AG09319 (cell line): ENCODE measurements at regions not wholly inside any gene's neighbourhood (a gene's known extent, or its start where the extent isn't known, plus 50 kb on each side); places are given as distances from the start of the nearest gene placed in this dataset.

Experiments used
- DNase-seq: peaks from one replicate; pipeline ENCODE4 v3.0.0-alpha.2; 2010; ENCODE audit warnings: low read depth; ENCODE audit errors: extremely low read depth
- TF ChIP-seq, protein P1 (sequence below): IDR thresholded peaks from 2 replicates; pipeline ENCODE4 v1.5.1; 2011; ENCODE audit warnings: low read depth, mild to moderate bottlenecking, inconsistent platforms, low read length, moderate library complexity

DNA sequence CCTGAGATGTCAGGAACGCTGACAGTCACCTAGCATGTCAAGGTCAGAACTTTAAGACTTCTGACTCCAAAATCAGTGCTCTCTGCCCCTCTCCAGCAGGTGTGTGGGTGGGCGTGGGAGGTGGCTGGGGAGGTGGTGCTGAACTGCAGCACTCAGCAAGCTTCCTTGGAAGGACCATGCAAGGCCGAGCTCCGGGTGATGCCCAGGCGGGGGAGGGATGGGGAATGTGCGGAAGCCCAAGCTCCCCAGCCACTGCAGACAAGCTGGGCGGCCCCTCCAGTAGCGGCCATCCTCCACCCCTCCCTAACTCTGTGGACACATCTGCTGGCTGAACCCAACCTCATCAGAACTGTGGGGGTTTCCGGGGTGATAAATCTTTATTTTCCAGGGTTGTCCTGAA lies 296.6 kb downstream of the TLE3 start:
- DNase-seq = no peak
- TF ChIP-seq, protein P1, sequence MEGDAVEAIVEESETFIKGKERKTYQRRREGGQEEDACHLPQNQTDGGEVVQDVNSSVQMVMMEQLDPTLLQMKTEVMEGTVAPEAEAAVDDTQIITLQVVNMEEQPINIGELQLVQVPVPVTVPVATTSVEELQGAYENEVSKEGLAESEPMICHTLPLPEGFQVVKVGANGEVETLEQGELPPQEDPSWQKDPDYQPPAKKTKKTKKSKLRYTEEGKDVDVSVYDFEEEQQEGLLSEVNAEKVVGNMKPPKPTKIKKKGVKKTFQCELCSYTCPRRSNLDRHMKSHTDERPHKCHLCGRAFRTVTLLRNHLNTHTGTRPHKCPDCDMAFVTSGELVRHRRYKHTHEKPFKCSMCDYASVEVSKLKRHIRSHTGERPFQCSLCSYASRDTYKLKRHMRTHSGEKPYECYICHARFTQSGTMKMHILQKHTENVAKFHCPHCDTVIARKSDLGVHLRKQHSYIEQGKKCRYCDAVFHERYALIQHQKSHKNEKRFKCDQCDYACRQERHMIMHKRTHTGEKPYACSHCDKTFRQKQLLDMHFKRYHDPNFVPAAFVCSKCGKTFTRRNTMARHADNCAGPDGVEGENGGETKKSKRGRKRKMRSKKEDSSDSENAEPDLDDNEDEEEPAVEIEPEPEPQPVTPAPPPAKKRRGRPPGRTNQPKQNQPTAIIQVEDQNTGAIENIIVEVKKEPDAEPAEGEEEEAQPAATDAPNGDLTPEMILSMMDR = no peak

DNA sequence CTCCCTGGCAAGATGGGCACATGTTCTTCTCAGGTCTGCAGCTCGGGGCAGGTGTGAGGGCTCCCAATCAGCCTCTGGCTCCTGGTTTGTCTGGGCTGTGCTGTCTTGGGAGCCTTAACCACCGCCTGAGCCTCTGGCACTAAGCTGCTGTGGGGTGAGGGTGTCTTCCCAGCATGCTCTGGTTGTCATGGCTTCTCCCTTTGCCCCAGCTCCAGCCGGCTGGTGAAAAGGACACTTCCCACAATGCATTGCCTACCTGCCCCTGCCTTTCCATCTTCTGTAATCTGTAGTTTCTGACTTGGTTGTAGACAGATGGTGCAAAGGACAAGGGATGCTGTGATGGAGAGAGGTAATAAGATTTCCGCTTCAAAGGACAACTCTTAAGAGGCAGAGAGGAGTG lies 295.3 kb downstream of the TLE3 start:
- TF ChIP-seq, protein P1 = no peak
- DNase-seq = no peak

- DNase-seq = no peak
- TF ChIP-seq, protein P1 = no peak
These were observed 292.9 kb downstream of the TLE3 start for GRCh38 chr15:69804786-69805185.

DNA sequence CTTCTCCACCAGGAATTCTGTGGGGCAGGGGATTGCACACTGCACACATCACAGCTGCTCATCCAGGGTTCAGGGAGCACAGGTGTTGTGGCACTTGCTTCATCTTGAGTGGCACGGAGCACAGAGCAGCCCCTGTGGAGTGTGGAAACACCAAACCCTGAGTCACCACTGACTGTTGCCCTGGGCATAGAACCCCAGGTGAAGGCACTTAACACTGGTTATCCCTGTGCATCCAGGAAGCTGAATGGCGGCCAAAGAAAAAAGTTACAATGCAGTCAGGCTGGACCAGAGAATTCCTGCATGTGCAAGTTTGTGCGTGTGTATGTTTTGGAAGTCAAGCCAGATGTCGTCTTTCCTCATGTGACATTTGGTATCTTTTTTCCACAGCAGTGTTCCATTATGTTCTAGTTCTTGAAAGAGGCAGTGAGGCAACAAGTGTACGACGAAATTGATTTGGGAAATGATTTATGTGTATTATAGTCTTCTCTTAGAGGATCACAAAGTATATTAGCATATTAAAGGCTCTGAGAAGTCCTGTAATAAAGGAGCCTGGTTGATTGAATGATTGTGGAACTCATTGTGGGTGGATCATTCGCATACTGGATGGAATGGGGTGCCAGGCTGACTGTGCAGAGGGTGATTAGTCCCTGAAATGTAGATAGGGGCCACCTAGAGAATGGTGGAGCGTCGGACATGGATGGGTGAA lies 292.3 kb downstream of the TLE3 start:
- TF ChIP-seq, protein P1 = no peak
- no peak for DNase-seq

DNA sequence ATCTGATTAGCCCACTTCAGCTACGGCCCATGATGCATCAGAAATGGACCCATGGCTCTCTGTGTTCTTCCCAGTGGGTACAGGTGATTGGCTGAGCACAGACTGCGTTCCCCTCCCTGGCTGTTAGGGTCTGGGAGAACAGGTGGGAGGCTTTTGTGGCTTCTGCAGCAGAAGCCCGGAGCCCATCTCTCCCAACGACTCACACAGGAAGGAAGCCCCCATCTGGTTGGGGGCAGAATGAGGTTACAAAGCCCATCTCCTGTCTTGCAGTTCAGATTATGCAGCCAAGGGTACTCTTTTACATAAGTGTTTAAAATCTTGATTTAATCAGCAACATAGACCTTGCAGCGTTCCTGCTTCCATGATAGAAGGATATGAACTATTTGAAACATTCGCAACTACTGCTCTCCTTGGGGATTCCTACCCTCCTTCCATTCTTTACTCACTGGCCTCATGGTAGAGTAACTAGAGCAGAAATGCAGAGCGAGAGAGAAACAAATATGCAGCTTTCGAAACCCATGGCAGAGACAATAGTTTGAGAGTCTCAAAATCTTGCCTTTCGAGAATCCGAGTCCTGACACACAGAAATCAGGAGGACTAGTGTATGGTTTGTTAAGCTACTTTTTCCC lies 291.3 kb downstream of the TLE3 start:
- DNase-seq = no peak
- TF ChIP-seq, protein P1 = no peak

GRCh38 chr15:69807721-69808120 lies 290.0 kb downstream of the TLE3 start:
- TF ChIP-seq, protein P1 = no peak
- no peak for DNase-seq

GRCh38 chr15:69808756-69809155 lies 289.0 kb downstream of the TLE3 start:
- DNase-seq = no peak

More at GRCh38 chr15:69808756-69809155, 289.0 kb downstream of the TLE3 start:
- TF ChIP-seq, protein P1 = no peak
